HG03097 (cell line): ENCODE measurements at regions not wholly inside any gene's neighbourhood (a gene's known extent, or its start where the extent isn't known, plus 50 kb on each side); places are given as distances from the start of the nearest gene placed in this dataset.
A peak's percentile ranks its signal among the peaks of the same experiment; 100 is the strongest.
"Not testable (repeated sequence)": the region's sequence is repeated elsewhere in the genome, so short reads cannot be mapped to it uniquely, and the experiment has no call there.

ENCODE experiments used
- ATAC-seq: cut with Tn5 transposase; IDR thresholded peaks from one replicate; pipeline ENCODE4 v1.9.1; 2021; ENCODE audit not compliant: unreplicated experiment, low FRiP score

GRCh38 chr6:62889240-62889639, 322.0 kb upstream of the FKBP1C start:
- ATAC-seq, result no peak

GRCh38 chr6:62891065-62891647, 320.1 kb upstream of the FKBP1C start:
- ATAC-seq, result no peak

GRCh38 chr6:62894114-62894513, 317.2 kb upstream of the FKBP1C start:
- no peak for ATAC-seq

GRCh38 chr6:62903266-62903665, 308.0 kb upstream of the FKBP1C start:
- no peak for ATAC-seq

GRCh38 chr6:62904687-62905086, 306.6 kb upstream of the FKBP1C start:
- ATAC-seq, result no peak

- no peak for ATAC-seq
Measured at GRCh38 chr6:62914530-62914929, 296.7 kb upstream of the FKBP1C start.

- no peak for ATAC-seq
Measured at GRCh38 chr6:62923728-62924127, 287.5 kb upstream of the FKBP1C start.

GRCh38 chr6:62940848-62941247, 270.4 kb upstream of the FKBP1C start:
- no peak for ATAC-seq

GRCh38 chr6:62942000-62942399, 269.3 kb upstream of the FKBP1C start:
- no peak for ATAC-seq

GRCh38 chr6:62968834-62969233, 242.4 kb upstream of the FKBP1C start:
- ATAC-seq, result no peak

- peak; percentile 56 for ATAC-seq
Measured at GRCh38 chr6:62971976-62972658, 239.2 kb upstream of the FKBP1C start.

- peak; percentile 60 for ATAC-seq
Measured at GRCh38 chr6:62974452-62974851, 236.8 kb upstream of the FKBP1C start.

- ATAC-seq, result no peak
Measured at GRCh38 chr6:62976566-62976965, 234.7 kb upstream of the FKBP1C start.

GRCh38 chr6:62978920-62979319, 232.3 kb upstream of the FKBP1C start:
- no peak for ATAC-seq

- no peak for ATAC-seq
Measured at GRCh38 chr6:62980093-62980492, 231.2 kb upstream of the FKBP1C start.

- peak; percentile 45 for ATAC-seq
Measured at GRCh38 chr6:62980724-62981123, 230.5 kb upstream of the FKBP1C start.

- no peak for ATAC-seq
Measured at GRCh38 chr6:62982951-62983350, 228.3 kb upstream of the FKBP1C start.

GRCh38 chr6:62991696-62992095, 219.6 kb upstream of the FKBP1C start:
- not testable (repeated sequence) for ATAC-seq

- ATAC-seq, result no peak
Measured at GRCh38 chr6:62993951-62994350, 217.3 kb upstream of the FKBP1C start.

GRCh38 chr6:62998022-62998421, 213.2 kb upstream of the FKBP1C start:
- no peak for ATAC-seq

- ATAC-seq, result not testable (repeated sequence)
Measured at GRCh38 chr6:62999242-62999641, 212.0 kb upstream of the FKBP1C start.

GRCh38 chr6:62999796-63000195, 211.5 kb upstream of the FKBP1C start:
- ATAC-seq, result no peak
